Myocyte (in vitro differentiated cells): ENCODE measurements at regions not wholly inside any gene's neighbourhood (a gene's known extent, or its start where the extent isn't known, plus 50 kb on each side); places are given as distances from the start of the nearest gene placed in this dataset.

Source experiments
- DNase-seq: peaks from one replicate; pipeline ENCODE4 v3.0.0-alpha.2; 2012; ENCODE audit warnings: low read depth

DNA sequence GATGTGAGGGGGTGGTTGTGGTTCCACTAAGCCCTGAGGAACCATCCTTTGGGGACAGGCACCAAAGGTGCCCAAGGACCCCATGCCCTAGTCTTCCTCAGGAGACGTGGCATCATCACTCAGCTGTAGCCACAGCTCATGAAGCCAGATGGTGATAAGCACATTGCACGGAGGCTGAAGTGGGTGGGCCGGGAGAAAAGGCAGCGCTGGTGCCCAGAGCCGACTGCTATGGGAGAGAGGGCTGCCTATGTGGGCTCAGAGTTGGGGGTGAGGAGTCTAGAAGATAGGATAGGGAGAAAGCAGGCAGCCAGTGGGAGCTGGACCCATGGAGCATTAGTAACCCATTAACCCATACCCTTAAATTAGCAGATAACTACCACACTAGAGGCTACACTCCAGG is 325.3 kb downstream of the RPS24 start:
- no peak for DNase-seq

DNA sequence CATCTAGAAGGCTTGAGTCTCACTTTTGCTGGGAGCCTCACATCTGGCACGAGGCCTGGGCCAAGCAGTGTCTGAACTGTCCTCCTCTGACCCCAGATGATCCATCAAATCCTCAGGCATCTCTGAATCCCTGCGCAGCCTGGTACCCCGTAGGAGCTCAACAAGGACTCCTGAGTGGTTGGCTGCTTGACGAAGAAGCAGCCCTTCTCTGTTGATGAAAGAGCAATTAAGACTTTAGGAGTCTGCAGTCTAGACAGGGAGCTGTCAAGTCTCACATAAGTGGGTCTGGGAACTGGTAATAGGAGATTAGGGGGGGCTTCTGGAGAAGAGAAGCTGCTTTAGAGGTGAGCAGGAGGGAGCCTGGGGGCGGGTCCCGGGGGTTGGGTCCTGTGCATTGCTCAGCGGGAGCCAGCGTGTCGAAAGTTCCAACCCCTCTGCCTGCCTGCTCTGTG is 326.0 kb downstream of the RPS24 start:
- DNase-seq: no peak

DNA sequence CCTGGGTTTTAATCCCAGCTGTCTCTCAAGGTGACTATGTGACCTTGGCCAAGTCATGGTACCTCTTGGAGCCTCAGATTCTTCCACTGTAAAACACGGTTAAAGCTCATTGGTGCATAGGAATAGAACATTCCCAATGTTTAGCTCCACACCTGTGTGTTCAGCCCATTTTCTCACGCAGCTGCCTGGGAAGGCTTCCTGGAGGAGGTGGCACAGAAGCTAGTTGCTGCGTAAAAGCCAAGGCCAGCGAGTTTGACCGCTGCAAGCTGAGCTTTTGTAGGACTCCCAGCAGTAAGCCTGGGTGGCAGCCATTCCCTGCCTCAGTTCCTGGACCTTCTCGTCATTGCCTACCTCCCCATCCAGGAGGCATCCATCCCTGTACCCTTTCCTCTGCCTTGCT is 326.6 kb downstream of the RPS24 start:
- DNase-seq: no peak

DNA sequence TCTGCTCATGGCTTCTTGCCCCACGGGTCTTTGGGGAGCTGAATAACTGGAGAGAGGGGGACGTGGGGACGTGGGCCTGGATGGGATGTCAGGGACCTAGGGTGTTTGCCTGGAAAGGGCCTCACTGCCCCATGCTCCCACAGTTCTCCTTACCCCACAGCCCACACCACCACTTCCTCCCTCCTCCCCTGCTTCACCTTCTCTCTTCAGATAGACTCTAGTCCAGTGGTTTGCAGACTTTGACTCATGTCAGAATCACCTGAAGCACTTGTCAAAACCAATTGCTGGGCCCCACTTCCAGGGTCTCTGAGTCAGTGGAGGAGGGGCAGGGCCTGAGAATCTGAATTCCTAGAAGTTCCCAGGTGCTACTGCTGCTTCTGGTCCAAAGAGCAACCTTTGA is 327.4 kb downstream of the RPS24 start:
- no peak for DNase-seq

DNA sequence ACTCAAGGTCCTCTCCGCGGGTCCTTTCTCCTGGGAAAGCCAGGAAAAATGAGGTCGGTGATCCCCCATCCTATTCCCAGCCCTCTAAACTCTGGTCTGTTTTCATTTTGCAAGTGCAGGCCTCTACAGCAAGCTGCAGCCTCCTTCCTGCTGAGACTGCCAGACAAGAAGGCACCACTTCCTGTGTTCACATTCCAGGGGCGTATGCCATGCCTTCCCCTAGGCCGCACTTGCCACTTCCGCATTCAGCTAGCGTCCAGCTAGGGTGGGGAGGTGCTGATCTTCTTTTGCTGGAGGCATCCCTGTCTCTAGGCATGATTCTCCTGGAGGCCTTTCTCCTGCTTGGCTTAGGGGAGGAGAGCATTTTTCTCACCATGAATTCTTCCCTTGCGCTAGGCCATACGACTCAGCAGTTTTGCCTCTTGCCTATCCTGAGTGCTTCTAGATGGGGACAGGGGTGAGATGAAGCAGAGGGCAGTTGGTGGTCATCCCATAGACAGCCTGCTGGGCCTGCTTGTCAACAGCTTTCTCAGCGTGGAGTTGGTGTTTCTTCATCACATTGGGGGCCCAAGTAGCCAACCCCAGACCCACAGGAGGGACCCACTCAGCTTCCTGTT is 328.9 kb downstream of the RPS24 start:
- DNase-seq: no peak

DNA sequence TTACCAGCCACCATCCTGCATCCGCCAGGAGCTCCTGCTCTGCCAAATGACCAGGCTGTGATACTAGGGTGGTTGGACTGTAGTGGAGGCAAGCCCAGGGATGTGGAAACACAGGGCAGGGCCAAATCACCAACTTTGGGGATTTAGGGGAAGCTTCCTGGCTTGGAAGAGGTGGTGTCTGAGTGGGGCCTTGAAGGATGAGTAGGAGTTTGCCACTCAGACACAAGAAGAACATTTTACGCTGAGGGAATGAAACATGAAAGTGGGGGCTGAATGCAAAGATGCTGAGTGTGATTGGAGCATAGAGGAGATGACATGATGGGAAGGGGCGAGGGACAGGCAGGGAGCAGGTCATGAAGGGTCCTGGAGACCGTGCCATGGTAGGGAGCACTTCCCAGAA is 329.5 kb downstream of the RPS24 start:
- no peak for DNase-seq

DNA sequence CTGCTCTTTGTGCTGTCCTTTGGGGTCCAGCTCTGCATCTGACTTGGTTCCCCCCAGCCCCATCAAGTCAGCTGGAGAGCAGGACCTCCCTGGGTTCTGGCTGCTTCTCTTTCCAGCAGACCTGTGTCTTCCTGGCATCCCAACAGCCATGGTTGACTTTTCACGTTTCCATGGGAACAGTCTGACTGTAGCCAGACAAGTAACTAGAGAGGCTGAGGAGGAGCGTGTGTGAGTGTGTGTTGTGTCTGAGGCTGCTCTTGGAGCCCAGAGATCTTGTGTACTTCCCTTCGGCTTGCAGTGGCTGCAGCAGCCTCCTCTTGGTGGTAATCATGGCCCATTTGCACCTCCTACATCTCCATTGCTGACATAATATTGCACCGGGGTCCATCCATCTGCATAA is 332.0 kb downstream of the RPS24 start:
- no peak for DNase-seq

DNA sequence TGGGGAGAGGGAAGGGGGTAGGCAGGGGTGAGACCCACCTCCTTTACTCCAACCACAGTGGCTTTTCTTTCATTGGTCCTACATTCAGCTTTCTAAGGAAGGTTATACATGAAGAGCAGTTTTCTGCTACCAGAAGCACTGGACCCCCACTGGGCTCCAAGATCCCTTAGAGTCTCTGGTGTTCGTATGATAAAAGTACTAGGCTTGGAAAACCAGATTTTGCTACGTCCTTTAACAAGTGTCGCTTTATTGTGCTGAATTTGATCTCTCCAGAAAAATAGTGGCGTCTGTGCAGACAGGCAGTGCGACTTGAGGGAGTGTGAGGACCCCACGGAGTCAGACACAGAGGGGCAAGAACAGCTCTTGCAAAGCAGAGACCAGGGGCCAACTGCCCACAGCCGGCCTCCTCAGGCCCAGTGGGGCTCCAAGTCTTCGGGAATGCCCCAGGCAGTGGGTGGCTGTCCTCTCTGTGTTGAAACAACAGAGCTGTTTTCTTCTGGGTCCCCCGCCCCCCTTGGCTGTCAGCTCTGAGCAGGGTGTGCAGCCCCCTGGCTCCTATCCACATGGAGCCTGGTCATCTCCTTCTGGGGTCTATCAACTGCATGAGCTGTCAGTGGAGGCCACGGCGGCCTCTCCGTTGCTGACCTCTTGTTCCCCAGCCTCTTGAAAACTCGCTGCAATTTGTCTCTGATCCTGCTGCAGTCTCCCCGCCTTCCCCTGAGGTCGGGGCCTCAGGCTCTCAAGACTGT is 333.2 kb downstream of the RPS24 start:
- DNase-seq: no peak

DNA sequence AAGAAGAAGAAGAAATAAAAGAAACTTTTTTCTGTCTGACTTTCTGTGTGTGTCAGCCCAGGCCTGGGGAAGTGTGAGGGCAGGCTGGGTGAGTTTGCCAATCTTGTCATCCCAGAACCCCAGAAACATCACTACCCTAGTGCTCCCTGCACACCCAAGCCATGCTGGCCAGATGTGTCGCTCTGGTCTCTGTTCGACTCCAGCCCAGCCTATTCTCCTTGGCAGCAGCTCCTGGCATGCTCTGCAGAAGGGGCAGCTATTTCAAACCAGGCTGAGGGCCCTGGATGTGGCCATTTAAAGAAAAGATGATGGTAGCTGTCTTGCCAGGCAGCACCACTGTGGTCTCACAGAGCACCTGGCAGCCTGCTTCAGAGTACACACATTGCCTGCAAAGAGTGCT is 334.1 kb downstream of the RPS24 start:
- no peak for DNase-seq

DNA sequence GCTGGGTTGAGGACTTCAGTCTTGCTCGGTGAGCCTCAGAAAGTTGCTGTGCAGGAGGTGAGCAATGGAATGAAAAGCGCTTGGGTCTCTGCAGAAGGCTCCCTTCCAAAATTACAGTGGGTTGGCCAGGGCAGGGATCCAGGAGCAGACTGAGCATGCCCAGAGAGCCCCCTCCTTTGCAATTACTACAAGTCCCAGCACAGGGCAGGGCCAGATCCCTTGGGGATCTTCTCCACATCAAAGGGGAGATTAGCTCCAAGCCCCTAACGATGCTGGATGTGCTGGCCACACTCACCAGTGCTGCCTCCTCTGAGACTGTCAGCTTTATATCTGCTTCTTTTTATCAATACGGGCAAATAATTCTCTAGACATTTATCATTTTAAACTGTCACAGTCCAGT is 337.5 kb downstream of the RPS24 start:
- DNase-seq: no peak

DNA sequence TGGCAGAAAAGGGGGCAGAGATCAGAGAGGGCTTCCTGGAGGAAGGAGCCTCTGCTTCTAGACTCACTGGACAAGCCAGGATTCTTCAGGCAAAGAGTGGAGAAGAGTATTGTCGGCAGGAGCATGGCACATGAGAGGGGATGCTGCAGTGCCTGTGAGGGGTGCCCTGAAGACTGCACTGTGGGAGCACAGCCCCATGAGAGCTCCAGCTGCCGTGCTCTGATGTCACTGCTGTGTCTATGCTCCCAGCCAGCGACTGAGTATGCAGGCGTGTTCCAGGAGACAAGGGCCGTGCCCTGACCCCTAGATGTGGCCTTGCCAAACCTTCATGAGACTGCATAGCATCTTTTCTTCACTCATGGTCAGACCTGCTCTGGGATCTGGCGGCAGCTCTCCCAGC is 339.1 kb downstream of the RPS24 start:
- DNase-seq: no peak

DNA sequence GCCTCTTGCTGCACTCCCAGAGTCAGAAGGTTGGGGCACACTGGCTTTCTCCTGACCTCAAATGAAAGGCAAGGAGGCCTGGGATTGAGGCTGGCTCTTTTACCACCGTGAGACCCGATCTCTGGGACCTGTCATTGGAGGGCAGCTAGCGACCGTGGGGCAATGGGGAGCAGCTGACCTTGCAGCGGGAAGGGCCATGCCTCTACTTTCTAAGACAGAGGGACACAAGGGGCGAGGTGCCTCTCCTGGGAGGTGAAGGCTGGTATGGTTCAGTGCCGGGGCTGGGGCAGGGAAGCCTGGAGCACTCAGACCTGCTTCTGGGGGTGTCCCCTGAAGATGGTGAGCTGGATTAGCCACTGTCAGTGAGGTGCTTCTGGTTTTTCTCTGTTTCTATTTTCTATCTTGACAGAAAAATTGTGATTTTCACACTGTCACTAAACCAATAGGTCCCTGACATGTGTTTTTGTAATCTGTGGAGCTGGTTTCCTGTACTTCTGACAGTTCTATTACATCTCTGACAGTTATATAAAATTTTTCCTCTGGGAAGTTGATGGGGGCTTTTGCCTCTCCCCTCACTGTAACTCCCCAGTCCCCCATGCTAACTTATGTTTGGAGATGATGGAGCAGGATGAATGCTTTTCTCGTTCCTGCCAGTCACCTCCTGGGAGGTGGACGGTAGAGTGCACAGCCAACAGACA is 340.8 kb downstream of the RPS24 start:
- DNase-seq: no peak

DNA sequence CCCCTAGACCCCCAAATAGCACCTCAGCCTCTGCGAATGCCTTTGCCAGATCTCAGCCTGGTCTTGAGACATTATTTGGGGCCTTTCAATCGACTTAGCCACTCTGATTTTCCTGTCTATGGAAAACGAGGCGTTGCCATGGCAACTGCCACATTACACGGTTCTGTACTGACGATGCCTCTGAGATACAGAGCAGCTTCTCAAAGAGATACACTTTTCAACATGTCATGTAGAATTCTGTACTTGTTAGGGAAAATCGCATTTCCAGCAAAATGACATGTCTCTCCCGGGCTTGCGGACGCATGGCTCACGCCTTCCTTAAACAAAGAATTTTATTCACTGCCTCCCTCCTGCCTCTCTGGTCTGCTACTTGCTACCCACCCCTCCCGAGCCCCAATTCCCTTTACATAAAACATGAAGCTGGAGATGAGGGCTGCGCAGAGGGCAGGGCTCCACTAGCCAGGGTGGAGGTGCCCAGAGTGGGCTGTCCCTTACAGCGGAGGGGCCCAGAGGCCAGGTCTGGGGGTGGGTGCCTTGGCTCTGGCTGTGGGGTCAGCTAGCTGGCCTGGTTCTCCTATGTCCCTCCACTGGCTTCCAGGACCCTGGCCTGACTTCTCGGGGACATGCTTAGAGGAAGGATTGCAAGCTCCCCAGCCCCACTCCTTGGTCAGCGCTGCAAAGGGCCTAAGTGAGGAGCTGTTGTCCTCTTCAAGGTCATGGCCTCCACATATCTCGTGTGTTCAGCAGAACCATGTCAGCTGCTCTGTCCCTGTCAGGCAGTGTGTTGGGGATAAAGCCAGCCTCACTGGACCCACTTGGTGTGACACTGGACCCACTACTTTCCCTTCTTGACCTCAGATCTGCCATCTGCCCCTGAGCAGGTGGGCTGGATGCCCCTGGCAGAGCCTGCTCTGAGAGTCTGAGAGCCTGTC is 342.5 kb downstream of the RPS24 start:
- DNase-seq: no peak

DNA sequence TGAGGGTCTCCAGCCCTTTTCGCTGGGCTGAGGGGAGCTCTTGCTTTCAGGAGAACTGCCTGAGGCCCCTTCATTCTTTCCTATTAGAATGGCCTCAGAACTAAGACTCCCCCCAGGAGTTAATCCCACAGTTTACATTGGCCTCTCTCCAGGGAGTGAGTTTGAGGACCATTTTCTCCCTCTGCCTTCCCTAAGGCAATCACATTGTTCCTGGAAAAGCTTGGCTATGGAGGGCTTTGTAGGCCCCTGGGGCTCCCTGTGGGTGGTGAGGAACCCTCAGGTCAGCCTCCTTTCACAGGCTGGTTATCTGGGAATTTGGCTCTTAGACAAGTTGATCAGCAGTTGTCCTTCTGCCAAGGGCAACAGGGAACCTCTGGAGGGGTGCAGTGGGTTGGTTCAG is 343.7 kb downstream of the RPS24 start:
- no peak for DNase-seq

DNA sequence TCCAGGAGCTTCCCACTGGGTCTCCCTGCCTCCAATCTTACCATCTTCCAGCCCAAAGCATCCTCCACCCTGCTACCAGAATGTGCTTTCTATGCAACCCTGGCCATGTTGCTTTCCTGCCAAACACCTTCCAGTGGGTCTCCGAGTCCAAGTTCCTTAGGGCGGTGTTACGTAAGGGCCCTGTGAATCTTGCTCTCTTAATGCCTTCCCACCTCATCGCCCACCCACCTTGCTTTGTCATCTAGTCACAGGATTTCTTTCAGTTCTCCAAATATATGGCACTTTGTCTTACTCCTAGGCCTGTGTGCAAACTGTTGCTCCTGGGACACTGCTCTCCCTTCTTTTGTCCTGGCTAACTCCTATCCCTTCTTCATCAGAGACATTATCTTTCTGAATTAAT is 344.5 kb downstream of the RPS24 start:
- no peak for DNase-seq

DNA sequence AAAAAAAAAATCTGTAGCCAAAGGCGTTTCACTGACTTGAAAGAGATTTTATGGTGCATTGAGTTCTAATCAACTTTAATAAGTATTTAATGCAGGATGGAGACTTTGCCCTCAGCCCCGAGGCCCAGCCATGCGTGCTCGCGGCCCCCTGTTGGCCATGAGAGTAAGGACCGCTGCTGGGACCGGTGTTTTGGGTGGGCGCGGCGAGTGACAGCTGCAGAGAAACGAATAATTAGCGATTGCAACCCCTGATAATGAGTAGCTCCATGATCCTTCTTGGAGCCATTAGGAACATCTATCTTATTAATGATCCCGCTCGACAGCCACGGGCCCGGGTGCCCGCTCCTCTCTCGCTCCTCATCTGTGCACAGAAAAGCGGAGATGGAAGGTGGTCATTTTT is 347.4 kb downstream of the RPS24 start:
- no peak for DNase-seq

DNA sequence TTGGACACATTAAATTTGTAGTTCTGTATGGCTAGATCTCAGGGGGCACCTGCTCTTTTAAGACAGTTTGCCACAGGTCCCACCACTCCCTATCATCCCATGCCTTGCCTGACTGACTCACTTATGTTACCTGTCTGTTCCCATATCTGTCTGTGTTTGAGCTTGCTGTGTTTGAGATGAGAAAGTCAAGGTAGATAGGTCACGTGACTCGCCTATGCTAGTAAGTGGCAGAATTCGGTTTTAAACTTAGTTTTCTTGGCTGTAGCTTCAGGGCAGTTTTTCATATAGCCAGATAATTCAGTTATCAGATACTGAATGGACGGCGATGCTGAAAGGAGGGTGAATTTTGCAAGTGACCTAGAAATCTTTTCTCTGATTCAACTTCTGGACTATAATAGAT is 348.4 kb downstream of the RPS24 start:
- no peak for DNase-seq

DNA sequence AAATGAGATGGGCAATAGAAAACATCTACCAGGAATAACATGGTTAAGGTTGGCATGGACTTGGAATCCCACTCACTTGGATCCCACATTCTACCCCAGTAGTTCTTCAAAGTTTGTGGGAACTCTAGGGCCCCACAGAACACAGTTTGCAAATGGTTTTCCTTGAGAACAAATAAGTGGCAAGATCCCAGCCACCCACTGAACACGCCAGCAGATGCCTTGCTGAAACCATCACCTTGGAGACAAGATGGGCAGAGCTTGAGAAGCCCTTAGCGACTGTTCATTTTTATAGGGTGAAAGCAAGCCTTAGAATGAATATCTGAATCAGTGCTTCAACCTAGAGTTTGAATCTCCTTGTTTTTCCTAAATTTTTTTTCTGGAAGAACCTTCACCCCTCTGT is 349.1 kb downstream of the RPS24 start:
- DNase-seq: no peak

DNA sequence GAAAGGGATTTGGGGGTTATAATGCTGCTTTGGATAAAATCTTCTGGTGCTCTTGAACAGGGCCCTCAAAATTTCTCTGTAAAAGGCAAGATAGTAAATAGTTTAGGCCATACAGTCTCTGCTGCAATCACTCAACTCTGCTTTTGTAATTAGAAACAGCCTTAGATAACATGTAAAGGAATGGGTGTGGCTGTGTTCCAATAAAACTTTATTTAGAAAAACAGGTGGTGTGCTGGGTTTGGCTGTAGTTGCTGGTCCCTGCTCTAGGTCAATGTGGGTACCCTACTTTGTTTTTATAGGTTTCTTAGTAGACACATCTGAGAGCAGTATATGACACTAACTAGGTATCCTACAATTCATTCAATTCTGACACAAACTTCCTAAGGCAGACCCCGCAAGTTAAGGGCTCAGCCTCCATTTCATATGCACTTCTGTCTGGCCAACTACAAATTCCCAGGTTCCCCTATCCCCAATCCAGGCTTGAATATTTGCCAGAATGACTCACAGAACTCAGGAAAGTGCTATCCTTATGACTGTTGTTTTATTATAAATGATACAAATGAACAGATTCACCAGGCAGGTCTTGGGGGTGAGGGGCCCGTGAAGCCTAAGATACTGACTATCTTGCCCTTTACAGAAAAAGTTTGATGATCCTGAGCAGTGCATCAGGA is 349.9 kb downstream of the RPS24 start:
- DNase-seq: peak; percentile 21

DNA sequence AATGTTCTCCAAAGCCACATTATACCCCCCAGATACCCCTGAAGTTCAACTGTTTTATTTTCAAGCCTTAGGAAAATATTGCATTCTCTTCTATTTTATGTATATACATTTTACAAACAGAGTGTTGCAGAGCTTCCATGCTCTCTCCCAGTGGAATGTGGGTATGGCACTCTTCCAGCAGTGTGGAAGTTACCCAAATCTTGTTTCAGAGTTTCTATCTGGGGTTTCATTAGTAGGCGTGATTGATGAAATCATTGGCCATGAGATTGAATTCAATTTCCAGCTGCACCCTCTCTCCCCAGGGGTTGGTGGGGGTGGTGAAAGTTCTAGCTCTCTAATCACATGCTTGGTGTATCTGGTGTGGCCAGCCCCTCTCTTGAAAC is 350.4 kb downstream of the RPS24 start:
- no peak for DNase-seq

DNA sequence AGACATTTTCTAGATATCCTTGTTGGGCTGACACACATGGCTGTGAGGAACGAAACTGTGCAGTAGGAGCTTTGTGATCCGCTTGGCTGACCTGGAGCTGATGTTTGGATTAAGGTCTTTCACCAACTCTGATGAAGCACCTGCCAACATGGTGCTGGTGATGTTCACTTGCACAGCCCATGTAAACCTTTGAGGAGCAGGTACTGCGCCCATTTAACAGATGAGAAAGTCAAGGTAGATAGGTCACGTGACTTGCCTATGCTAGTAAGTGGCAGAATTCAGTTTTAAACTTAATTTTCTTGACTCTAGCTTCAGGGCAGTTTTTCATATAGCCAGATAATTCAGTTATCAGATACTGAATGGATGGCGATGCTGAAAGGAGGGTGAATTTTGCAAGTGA is 351.9 kb downstream of the RPS24 start:
- no peak for DNase-seq
